GM23248 (cell line): ENCODE measurements at regions not wholly inside any gene's neighbourhood (a gene's known extent, or its start where the extent isn't known, plus 50 kb on each side); places are given as distances from the start of the nearest gene placed in this dataset.

ENCODE experiments used
- DNase-seq: peaks from one replicate; pipeline ENCODE4 v3.0.0-alpha.2; 2015
- H2AFZ ChIP-seq: fragments of 200-600 bp; sonication (generic); 2 replicates; pipeline ENCODE4 v1.6.1; 2016; ENCODE audit warnings: antibody characterized with exemption
- H3F3A ChIP-seq: fragments of 200-600 bp; sonication (generic); 2 replicates; pipeline ENCODE4 v1.6.1; 2016; ENCODE audit warnings: mild to moderate bottlenecking, antibody characterized with exemption, mixed run types; ENCODE audit not compliant: insufficient read depth
- H3K27ac ChIP-seq: fragments of 200-600 bp; sonication (generic); 2 replicates; pipeline ENCODE4 v1.5.1; 2016; ENCODE audit warnings: mild to moderate bottlenecking
- H3K27me3 ChIP-seq: fragments of 200-600 bp; sonication (generic); replicated peaks from 2 replicates; pipeline ENCODE4 v1.6.1; 2016; ENCODE audit warnings: mild to moderate bottlenecking; ENCODE audit not compliant: insufficient read depth
- H3K36me3 ChIP-seq: fragments of 200-600 bp; sonication (generic); 2 replicates; pipeline ENCODE4 v1.6.1; 2016; ENCODE audit warnings: low read depth, mild to moderate bottlenecking
- H3K4me1 ChIP-seq: fragments of 200-600 bp; sonication (generic); 2 replicates; pipeline ENCODE4 v1.6.1; 2016; ENCODE audit warnings: mild to moderate bottlenecking; ENCODE audit not compliant: insufficient read depth
- H3K4me2 ChIP-seq: fragments of 200-600 bp; sonication (generic); one replicate; pipeline ENCODE4 v1.6.1; 2016; ENCODE audit warnings: mild to moderate bottlenecking; ENCODE audit not compliant: unreplicated experiment
- H3K4me3 ChIP-seq: fragments of 200-600 bp; sonication (generic); 2 replicates; pipeline ENCODE4 v1.5.1; 2016; ENCODE audit warnings: mild to moderate bottlenecking
- H3K79me2 ChIP-seq: fragments of 200-600 bp; sonication (generic); 2 replicates; pipeline ENCODE4 v1.6.1; 2016; ENCODE audit warnings: mild to moderate bottlenecking; ENCODE audit not compliant: insufficient read depth
- H3K9ac ChIP-seq: fragments of 200-600 bp; sonication (generic); 2 replicates; pipeline ENCODE4 v1.6.1; 2016; ENCODE audit warnings: mild to moderate bottlenecking
- H3K9me2 ChIP-seq: fragments of 200-600 bp; sonication (generic); 2 replicates; pipeline ENCODE4 v1.6.1; 2016; ENCODE audit warnings: mixed run types, mild to moderate bottlenecking, moderate library complexity; ENCODE audit not compliant: insufficient read depth
- H3K9me3 ChIP-seq: fragments of 200-600 bp; sonication (generic); one replicate; pipeline ENCODE4 v1.6.1; 2017; ENCODE audit warnings: low read depth
- H4K20me1 ChIP-seq: fragments of 200-600 bp; sonication (generic); 2 replicates; pipeline ENCODE4 v1.6.0; 2016; ENCODE audit not compliant: insufficient read depth
- EZH2 ChIP-seq: fragments of 200-600 bp; sonication (generic); IDR thresholded peaks from 2 replicates; pipeline ENCODE4 v1.6.1; 2018; ENCODE audit warnings: antibody characterized with exemption, mild to moderate bottlenecking; ENCODE audit not compliant: insufficient read depth, poor library complexity, severe bottlenecking
- EZH2phosphoT487 ChIP-seq: fragments of 200-600 bp; sonication (generic); IDR thresholded peaks from 2 replicates; pipeline ENCODE4 v1.6.1; 2018; ENCODE audit warnings: antibody characterized with exemption, moderate library complexity, mild to moderate bottlenecking, low read depth; ENCODE audit not compliant: insufficient read depth
- WGBS, 2 experiments: methylation state at CpG; one replicate each; pipeline ENCODE4 v1.1.6; 2015 to 2017; ENCODE audit warnings: low lambda C conversion rate in 2 of 2, low coverage in 1 of 2; ENCODE audit errors: missing lambda C conversion rate in 2 of 2; 5-methylcytosine and 5-hydroxymethylcytosine counted together
- in situ Hi-C: fragments of 300-500 bp; cut with MboI; formaldehyde crosslinking; loops from 2 replicates; pipeline ENCODE4 v1.15.0; 2020

DNA sequence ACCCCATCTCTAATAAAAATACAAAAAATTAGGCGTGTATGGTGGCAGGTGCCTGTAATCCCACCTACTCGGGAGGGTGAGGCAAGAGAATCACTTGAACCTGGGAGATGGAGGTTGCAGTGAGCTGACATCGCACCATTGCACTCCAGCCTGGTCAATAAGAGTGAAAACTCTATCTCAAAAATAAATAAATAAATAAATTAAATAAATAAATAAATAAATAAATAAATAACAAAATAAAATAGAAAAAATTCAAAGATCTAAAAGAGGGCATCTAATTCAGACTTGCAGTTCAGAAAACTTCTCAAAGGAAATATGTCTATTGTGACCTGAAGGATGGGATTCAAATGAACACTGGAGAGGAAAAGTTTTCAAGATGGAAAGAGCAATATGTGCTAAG lies 1085.1 kb downstream of the SORCS3 start:
- Histone ChIP-seq H3K27me3 (no peaks in the 10 kb centered on the region), H3K36me3 (no peaks in the 10 kb centered on the region), H3K4me2 (no peak overlapping the region), H3K27ac (no peak overlapping the region), H3K4me3 (no peak overlapping the region), H2AFZ (no peak overlapping the region), H3K9ac (no peak overlapping the region), H3F3A (no peaks in the 10 kb centered on the region), H3K79me2 (no peaks in the 10 kb centered on the region), H3K9me3 (no peaks in the 10 kb centered on the region), H4K20me1 (no peaks in the 10 kb centered on the region), H3K9me2 (no peaks in the 10 kb centered on the region), H3K4me1 (no peaks in the 10 kb centered on the region)
- DNase-seq = no peak
- TF ChIP-seq EZH2 = no peak
- no peak for TF ChIP-seq EZH2phosphoT487
- in situ Hi-C loops = no loop called here
- WGBS, 2 experiments = 13 to 17% methylated on average over 3 of the region's 3 CpGs

DNA sequence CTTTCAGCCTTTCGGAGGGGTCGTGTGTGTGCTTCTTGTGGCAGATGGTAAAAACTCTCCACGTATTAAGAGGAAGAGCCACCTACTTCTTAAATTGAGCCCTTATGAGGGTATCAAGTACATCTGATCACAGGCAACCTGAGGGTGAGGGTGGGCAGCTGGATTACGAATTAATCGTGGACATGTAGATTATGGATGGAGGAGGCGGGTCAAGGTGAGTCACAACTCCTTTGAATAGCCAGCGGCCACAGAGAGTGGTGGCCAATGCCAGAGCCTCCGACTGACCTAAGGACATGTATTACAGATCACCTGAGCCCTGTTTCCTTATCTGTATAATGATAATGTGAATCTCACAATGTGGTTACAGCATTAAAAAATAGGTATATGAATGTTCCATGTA lies 1083.9 kb downstream of the SORCS3 start:
- Histone ChIP-seq H3K79me2 (no peaks in the 10 kb centered on the region), H3K36me3 (no peaks in the 10 kb centered on the region), H3K9me3 (no peaks in the 10 kb centered on the region), H3K4me1 (no peaks in the 10 kb centered on the region), H3K4me2 (no peak overlapping the region), H3K9ac (no peak overlapping the region), H3K27ac (no peak overlapping the region), H3K4me3 (no peak overlapping the region), H2AFZ (no peak overlapping the region), H3K9me2 (no peaks in the 10 kb centered on the region), H3F3A (no peaks in the 10 kb centered on the region), H3K27me3 (no peaks in the 10 kb centered on the region), H4K20me1 (no peaks in the 10 kb centered on the region)
- TF ChIP-seq EZH2phosphoT487 (no peak), EZH2 (no peak)
- DNase-seq = no peak
- in situ Hi-C loops = no loop called here
- 48 to 49% methylated on average over 8 of the region's 8 CpGs for WGBS, 2 experiments

GRCh38 chr10:105718207-105718995 lies 1077.3 kb downstream of the SORCS3 start:
- Histone ChIP-seq H3K4me2 (no peak overlapping the region), H3K9me2 (no peaks in the 10 kb centered on the region), H3F3A (no peaks in the 10 kb centered on the region), H3K4me1 (no peaks in the 10 kb centered on the region), H3K9ac (no peak overlapping the region), H3K36me3 (no peaks in the 10 kb centered on the region), H3K27me3 (no peaks in the 10 kb centered on the region), H3K4me3 (no peak overlapping the region), H3K79me2 (no peaks in the 10 kb centered on the region), H3K27ac (no peak overlapping the region), H4K20me1 (no peaks in the 10 kb centered on the region), H3K9me3 (no peaks in the 10 kb centered on the region), H2AFZ (no peak overlapping the region)
- TF ChIP-seq EZH2phosphoT487 = no peak
- TF ChIP-seq EZH2 = no peak
- DNase-seq = no peak
- in situ Hi-C loops = no loop called here
- 17 to 19% methylated on average over 3 of the region's 3 CpGs for WGBS, 2 experiments

DNA sequence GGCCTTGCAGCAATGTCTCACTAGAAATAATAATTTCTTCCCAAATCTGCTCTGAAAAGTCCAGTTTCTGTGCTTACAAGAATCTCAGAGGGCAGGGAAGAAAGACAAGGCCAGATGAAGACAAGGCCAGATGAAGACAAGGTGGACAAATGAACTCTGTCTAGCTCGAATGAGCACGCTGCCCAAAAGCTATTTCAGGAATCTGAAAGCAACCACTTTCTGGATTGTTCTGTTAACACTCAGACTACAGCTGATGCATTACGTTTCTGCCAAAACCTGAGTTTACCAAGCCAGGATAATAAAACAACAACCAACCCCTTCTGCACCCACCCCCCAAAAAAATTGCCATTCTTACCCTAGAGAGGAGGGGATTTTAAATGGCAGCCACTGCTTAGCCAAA lies 1073.6 kb downstream of the SORCS3 start:
- no peaks in the 10 kb centered on the region for H3K9me3 ChIP-seq
- TF ChIP-seq EZH2 (no peak), EZH2phosphoT487 (no peak)
- DNase-seq = no peak
- H4K20me1 ChIP-seq = no peaks in the 10 kb centered on the region
- H3K36me3 ChIP-seq = no peaks in the 10 kb centered on the region
- H3K4me3 ChIP-seq = no peak overlapping the region
- no peak overlapping the region for H3K27ac ChIP-seq
- no peaks in the 10 kb centered on the region for H3K9me2 ChIP-seq
- H3F3A ChIP-seq = no peaks in the 10 kb centered on the region
- H3K4me1 ChIP-seq = no peaks in the 10 kb centered on the region
- 9 to 15% methylated on average over 3 of the region's 3 CpGs for WGBS, 2 experiments
- no peaks in the 10 kb centered on the region for H3K79me2 ChIP-seq
- no peaks in the 10 kb centered on the region for H3K27me3 ChIP-seq
- H2AFZ ChIP-seq = no peak overlapping the region
- H3K4me2 ChIP-seq = no peak overlapping the region
- in situ Hi-C loops = no loop called here
- no peak overlapping the region for H3K9ac ChIP-seq
